Sigmoid colon (tissue), 4 donors: ENCODE measurements at regions not wholly inside any gene's neighbourhood (a gene's known extent, or its start where the extent isn't known, plus 50 kb on each side); places are given as distances from the start of the nearest gene placed in this dataset.

ENCODE experiments used
- CTCF ChIP-seq, 4 experiments: fragments of 450-650 bp in 3 of 4; fragments of 200-600 bp in 1 of 4; IDR thresholded peaks; one replicate each; pipeline ENCODE4 v1.5.1; 2016 to 2019; ENCODE audit warnings: antibody characterized with exemption in 4 of 4, mild to moderate bottlenecking in 3 of 4, moderate library complexity in 2 of 4
- EP300 ChIP-seq, 4 donors: sonication (generic); formaldehyde crosslinking; IDR thresholded peaks; one replicate each; pipeline ENCODE4 v1.6.1; 2017; ENCODE audit warnings: antibody characterized with exemption in 4 of 4
- POLR2A ChIP-seq, 2 donors: fragments of 450-650 bp; IDR thresholded peaks; one replicate each; pipeline ENCODE4 v1.6.1; 2016; ENCODE audit warnings: antibody characterized with exemption in 2 of 2, mild to moderate bottlenecking in 2 of 2, moderate library complexity in 2 of 2
- POLR2AphosphoS5 ChIP-seq, 4 donors: sonication (generic); formaldehyde crosslinking; IDR thresholded peaks; one replicate each; pipeline ENCODE4 v1.6.1; 2017; ENCODE audit warnings: antibody characterized with exemption in 4 of 4

- TF ChIP-seq CTCF (IDR thresholded peaks at IDR 0.05) (no peak), POLR2AphosphoS5 (IDR thresholded peaks at IDR 0.05) (no peak), EP300 (IDR thresholded peaks at IDR 0.05) (no peak), POLR2A (IDR thresholded peaks at IDR 0.05) (no peak)
Observed at GRCh38 chr5:93188876-93189485, 392.0 kb downstream of the NR2F1-AS1 start.
